CD4-positive, alpha-beta T cell treated with Interleukin-12 subunit alpha and Interleukin-12 subunit beta, for 1 hour (primary cell): ENCODE measurements at regions not wholly inside any gene's neighbourhood (a gene's known extent, or its start where the extent isn't known, plus 50 kb on each side); places are given as distances from the start of the nearest gene placed in this dataset.

Source experiments
- DNase-seq: peaks from one replicate; pipeline ENCODE4 v3.0.0-alpha.2; 2020

GRCh38 chrY:7141477-7141876 is 229.9 kb upstream of the AMELY start:
- peak; percentile 4 for DNase-seq
